IPS-18c (cell line): ENCODE measurements at regions not wholly inside any gene's neighbourhood (a gene's known extent, or its start where the extent isn't known, plus 50 kb on each side); places are given as distances from the start of the nearest gene placed in this dataset.

Source experiments
- H3K4me3 ChIP-seq: 2 replicates; pipeline ENCODE4 v1.7.0; 2013; ENCODE audit warnings: low read depth, mild to moderate bottlenecking, low read length, moderate library complexity; ENCODE audit not compliant: insufficient read depth
- H3K9me3 ChIP-seq: one replicate; pipeline ENCODE4 v1.6.1; 2013; ENCODE audit warnings: mild to moderate bottlenecking, low read length, moderate library complexity; ENCODE audit not compliant: control insufficient read depth, insufficient read depth

- no peaks in the 10 kb centered on the region for H3K9me3 ChIP-seq
- H3K4me3 ChIP-seq, result no peak overlapping the region
Measured at GRCh38 chr2:173458991-173459780, 104.5 kb downstream of the CDCA7 start.

DNA sequence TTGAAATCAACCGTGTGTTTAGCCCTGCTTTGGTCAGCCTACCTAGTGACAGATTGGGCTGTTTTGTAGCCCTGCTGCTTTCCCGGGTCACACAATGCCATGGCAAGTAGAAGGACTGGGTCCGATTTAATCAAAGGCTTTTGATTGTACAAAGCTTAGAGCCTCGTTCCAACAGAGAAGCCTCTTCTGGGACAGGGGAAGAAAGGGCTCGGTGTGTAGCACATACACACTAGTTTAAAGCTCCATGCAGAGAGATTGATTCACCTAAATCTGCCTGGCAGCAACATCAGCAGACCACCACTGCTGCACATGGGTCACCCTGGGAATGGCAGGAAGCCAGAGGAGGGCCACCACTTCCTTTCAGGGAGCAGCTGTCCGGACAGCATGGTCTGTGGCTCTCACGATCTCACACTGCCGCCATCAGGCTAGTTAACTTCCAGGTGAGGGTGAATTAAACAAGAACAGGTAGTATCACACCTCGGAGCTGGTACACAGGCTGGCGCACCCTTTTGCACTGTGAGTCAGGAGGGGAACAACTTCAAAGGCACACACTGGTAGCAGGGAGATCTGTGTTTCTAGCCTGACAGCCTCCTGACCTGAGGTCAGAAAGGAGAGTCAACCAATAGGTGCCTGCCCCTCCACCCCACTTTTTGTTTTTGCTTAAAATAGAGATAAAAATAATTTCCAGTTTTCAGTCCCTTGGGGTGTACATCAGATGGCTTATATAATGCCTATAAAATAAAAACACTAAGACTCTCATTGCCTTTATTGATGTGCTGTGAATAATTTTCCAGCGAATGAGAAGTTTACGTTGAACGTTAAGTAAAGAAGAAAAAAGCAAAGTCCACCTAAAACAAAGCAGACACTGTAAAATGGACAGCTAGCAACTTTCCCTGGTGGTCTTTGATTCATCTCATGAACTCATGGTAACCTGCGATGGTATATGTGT, 108.5 kb downstream of the CDCA7 start:
- Histone ChIP-seq H3K4me3 (no peak overlapping the region), H3K9me3 (no peaks in the 10 kb centered on the region)

DNA sequence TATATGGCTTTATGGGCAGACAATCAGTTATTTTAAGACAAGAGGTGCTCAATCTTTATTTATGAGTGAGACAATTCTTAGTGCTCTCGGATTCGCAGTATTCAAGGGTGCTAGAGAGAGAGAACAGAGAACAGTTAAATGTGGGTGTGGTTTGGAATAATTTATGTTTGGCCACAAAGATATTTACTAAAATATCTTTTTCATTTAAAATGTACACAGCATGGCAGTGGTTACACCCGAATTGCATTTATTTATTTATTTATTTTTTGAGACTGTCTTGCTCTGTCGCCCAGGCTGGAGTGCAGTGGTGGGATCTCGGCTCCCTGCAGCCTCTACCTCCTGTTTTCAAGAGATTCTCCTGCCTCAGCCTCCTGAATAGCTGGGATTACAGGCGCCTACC, 109.2 kb downstream of the CDCA7 start:
- no peaks in the 10 kb centered on the region for H3K9me3 ChIP-seq
- no peak overlapping the region for H3K4me3 ChIP-seq

DNA sequence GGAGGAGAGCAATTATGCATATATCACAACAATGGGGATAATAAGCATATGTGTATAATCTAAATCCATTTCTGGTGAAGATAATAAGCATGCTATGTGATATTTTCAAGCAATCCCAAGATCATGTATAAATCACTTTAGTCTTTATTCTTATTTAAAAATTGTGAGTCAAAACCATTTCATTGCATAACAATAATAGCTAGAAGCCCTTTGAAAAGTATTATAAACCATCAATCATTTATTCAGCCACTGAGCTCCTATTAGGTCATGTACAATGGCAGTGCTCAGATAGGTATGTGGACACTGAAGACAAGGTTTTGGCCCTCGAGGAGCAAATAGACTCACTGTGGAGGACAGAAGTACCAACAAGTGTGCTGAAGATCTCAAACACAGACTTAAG, 113.1 kb downstream of the CDCA7 start:
- H3K4me3 ChIP-seq, result no peak overlapping the region
- H3K9me3 ChIP-seq, result no peaks in the 10 kb centered on the region

GRCh38 chr2:173468266-173468793, 113.7 kb downstream of the CDCA7 start:
- Histone ChIP-seq H3K9me3 (no peaks in the 10 kb centered on the region), H3K4me3 (no peak overlapping the region)

- Histone ChIP-seq H3K4me3 (no peak overlapping the region), H3K9me3 (no peaks in the 10 kb centered on the region)
Measured at GRCh38 chr2:173472112-173472511, 117.4 kb downstream of the CDCA7 start.

- no peaks in the 10 kb centered on the region for H3K9me3 ChIP-seq
- no peak overlapping the region for H3K4me3 ChIP-seq
Measured at GRCh38 chr2:173483137-173483536, 128.5 kb downstream of the CDCA7 start.

- H3K9me3 ChIP-seq, result peaks cover 7% of the 10 kb centered on the region
- H3K4me3 ChIP-seq, result no peak overlapping the region
Measured at GRCh38 chr2:173488861-173489260, 134.2 kb downstream of the CDCA7 start.

DNA sequence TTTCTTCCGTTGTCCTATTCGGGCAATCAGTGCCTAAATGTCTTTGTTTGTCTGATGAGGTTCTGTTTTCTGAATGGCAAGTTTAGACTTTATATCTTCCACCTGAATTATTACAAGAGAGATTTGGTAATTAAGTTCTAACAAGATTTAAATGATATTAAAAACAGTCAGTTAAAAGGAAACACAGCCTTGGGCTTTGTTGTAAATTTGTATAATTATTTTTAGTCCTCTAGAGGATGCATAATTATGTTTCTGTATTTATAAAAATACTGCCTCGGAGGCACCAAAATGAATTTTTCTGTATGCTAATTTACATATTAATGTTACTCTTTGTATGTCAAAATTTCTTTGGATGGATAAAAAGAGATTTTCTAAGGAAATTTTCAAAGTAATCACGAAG, 136.7 kb downstream of the CDCA7 start:
- Histone ChIP-seq H3K9me3 (peaks cover 7% of the 10 kb centered on the region), H3K4me3 (no peak overlapping the region)

DNA sequence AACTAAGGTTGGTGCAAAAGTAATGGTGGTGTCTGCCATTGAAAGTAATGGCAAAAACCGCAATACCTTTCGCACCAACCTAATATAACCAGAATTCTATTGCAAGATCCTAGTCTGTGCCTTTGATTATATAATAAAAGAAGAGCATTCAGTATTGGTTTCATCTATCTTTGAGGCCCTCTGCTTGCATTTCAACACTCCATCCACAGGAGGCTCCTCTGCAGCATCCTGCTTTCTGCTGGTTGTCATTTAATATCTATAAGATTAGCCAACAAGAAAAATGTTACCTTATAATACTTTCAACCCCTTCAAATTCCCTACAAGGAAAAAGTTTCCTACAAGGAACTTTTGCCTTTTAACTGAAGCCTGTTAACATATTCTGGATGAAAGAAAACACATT, 139.2 kb downstream of the CDCA7 start:
- peaks cover 8% of the 10 kb centered on the region for H3K9me3 ChIP-seq

GRCh38 chr2:173496746-173497145, 142.1 kb downstream of the CDCA7 start:
- H3K4me3 ChIP-seq, result no peak overlapping the region
- H3K9me3 ChIP-seq, result peaks cover 10% of the 10 kb centered on the region

More for the DNA sequence above, 139.2 kb downstream of the CDCA7 start:
- H3K4me3 ChIP-seq, result no peak overlapping the region

- peaks cover 6% of the 10 kb centered on the region for H3K9me3 ChIP-seq
- no peak overlapping the region for H3K4me3 ChIP-seq
Measured at GRCh38 chr2:173500953-173501352, 146.3 kb downstream of the CDCA7 start.

DNA sequence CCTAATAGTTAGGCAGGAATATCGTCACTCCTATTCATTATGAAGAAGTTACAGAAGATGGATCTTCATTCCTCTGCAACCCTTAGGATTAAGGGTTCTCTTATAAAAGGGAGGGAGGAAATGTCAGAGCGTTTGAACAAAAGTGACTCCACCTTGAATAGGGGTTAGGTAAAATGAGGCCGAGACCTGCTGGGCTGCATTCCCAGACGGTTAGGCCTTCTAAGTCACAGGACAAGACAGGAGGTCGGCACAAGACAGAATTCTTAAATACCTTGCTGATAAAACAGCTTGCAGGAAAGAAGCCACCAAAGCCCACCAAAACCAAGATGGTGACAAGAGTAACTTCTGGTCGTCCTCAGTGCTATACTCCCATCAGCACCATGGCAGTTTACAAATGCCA, 147.6 kb downstream of the CDCA7 start:
- H3K9me3 ChIP-seq, result peaks cover 2% of the 10 kb centered on the region
- H3K4me3 ChIP-seq, result no peak overlapping the region

DNA sequence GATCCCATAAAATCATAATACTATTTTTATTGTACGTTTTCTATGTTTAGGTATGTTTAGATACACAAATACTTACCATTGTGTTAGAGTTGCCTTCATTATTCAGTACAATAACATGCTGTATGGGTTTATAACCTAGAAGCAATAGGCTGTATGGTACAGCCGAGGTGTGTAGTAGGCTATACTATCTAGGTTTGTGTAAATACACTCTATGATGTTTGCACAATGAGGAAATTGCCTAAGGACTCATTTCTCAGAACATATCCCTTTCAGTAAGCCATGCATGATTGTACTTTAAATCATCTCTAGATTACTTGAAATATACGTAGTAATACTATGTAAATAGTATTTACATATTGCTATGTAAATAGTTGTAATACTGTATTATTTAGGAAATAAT, 156.7 kb downstream of the CDCA7 start:
- Histone ChIP-seq H3K4me3 (no peak overlapping the region), H3K9me3 (no peaks in the 10 kb centered on the region)

DNA sequence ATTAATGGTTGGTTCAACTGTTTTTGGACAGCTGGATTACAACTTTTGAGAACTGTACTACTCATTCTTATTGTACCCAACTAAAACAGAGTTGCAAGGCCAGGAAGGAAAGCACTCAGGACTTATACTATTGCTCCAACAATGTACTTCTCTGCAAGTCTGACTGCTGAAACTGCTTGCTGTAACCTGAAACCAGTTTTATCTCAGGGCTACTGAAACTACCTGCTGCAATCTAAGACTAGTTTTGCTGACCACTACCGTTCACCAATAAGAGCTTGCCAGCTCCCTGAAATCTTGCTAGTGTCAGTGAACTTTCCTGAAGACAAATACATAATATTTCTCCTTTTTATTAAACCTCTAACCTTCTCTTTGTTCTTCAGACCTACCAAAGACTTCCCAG, 157.3 kb downstream of the CDCA7 start:
- Histone ChIP-seq H3K4me3 (no peak overlapping the region), H3K9me3 (no peaks in the 10 kb centered on the region)

DNA sequence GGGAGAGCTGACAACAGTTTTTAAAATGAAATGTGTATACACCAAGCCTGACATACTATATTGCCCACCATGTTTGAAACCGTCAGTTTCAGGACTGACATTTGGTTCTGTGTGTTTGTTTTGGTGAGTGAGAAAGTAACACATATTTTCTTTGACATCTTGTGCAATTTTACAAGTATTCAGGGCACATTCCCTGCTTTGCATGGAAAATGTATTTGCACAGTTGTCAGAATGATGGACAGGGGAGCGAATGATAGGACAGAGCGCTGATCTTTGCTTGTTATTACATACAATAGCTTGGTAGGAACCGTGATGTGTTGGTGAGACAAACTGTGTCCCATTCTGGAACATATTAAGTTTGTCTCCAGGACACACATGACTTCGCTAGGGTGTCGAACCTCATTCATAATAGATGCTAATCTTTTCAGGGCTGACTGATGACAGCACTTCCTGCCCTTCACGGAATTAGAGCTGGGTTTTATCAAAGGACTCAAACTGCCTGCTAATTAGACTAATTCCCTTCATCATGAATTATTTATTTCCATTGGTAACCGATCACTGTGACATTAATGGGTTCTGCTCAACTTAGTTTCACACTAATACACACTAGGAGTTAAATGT, 158.5 kb downstream of the CDCA7 start:
- Histone ChIP-seq H3K4me3 (no peak overlapping the region), H3K9me3 (no peaks in the 10 kb centered on the region)

DNA sequence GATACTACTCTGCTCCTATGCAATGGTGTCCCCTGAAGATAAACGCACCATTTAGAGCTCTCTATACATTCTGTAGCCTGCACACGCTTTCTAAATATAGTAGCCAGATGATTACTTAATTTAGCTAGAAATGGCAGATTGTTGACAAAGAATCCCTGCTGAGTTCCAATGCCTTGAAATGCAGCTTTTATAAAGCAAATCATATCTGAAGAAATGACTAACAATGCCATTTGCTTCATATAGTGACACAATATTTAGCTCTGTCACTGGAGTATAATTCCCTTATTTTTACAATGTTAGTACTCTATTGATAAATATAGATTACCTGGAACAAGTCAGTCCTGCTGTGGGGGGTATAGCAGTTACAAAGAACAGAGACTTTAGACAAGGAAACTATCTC, 166.2 kb downstream of the CDCA7 start:
- Histone ChIP-seq H3K9me3 (no peaks in the 10 kb centered on the region), H3K4me3 (no peak overlapping the region)
